ENCODE measurements at regions not wholly inside any gene's neighbourhood (a gene's known extent, or its start where the extent isn't known, plus 50 kb on each side); places are given as distances from the start of the nearest gene placed in this dataset.

DNA sequence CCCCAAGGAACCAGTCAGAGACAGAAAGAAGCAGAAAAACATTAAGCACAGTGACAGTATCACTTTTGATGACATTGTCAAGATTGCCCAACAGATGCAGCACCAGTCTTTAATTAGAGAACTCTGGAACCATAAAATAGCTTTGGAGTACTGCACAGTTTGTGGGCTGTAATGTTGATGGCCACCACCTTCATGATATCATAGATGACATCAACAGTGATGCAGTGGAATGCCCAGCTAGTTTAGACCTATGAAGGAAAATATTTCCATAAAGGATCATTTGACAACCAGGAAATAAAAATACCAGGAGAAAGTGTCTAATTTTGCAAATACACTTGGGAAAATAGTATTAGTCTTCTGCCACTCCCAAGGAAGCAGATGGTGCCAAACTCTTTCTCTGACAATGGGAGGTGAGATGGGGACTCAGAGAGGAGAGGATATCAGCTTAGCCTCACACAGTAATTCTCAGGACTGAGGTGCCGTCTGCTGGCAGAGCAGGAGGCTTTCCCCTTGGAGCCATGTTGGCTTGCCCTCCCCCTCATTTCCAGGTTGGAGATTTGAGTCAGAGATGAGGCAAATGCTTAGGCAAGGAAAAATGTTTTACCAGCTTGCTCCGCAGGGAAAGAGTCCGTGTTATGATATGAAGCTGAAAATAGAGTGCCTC, 107.5 kb upstream of the CELF4 start:
- TF ChIP-seq, protein P1, sequence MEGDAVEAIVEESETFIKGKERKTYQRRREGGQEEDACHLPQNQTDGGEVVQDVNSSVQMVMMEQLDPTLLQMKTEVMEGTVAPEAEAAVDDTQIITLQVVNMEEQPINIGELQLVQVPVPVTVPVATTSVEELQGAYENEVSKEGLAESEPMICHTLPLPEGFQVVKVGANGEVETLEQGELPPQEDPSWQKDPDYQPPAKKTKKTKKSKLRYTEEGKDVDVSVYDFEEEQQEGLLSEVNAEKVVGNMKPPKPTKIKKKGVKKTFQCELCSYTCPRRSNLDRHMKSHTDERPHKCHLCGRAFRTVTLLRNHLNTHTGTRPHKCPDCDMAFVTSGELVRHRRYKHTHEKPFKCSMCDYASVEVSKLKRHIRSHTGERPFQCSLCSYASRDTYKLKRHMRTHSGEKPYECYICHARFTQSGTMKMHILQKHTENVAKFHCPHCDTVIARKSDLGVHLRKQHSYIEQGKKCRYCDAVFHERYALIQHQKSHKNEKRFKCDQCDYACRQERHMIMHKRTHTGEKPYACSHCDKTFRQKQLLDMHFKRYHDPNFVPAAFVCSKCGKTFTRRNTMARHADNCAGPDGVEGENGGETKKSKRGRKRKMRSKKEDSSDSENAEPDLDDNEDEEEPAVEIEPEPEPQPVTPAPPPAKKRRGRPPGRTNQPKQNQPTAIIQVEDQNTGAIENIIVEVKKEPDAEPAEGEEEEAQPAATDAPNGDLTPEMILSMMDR (IDR thresholded peaks at IDR 0.05), result no peak
- no peak for TF ChIP-seq EP300 (IDR thresholded peaks at IDR 0.05)
- no peak for TF ChIP-seq POLR2A (IDR thresholded peaks at IDR 0.05)
